B cell (primary cell): ENCODE measurements at regions not wholly inside any gene's neighbourhood (a gene's known extent, or its start where the extent isn't known, plus 50 kb on each side); places are given as distances from the start of the nearest gene placed in this dataset.

Experiments
- EZH2 ChIP-seq: IDR thresholded peaks from 2 replicates; pipeline ENCODE4 v1.6.1; 2012; ENCODE audit warnings: borderline replicate concordance, low read depth, mild to moderate bottlenecking, moderate library complexity, low read length; ENCODE audit not compliant: insufficient read depth, poor library complexity, severe bottlenecking
- TF ChIP-seq, protein P1 (sequence below): fragments of 200-600 bp; IDR thresholded peaks from one replicate; pipeline ENCODE4 v1.8.0; 2022; ENCODE audit warnings: antibody characterized with exemption, mild to moderate bottlenecking

DNA sequence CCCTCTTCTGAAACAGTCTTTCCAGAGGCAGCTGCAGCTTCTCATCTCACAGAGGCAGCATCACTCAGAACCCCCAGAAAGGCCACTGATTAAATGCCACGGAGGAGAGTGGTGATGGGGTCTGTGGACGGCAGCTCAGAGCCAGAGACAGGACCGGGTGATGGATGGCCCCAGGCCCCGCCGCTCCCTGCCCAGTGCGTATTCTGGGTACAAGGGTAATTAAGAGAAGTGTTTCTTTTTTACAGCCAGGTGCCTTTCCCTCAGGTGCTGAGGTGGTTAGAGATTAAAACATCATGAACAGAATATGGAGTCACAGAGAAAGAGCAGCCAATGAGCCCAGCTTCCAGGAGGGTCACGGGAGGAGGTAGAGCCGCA is 434.5 kb downstream of the PREX1 start:
- TF ChIP-seq, protein P1, sequence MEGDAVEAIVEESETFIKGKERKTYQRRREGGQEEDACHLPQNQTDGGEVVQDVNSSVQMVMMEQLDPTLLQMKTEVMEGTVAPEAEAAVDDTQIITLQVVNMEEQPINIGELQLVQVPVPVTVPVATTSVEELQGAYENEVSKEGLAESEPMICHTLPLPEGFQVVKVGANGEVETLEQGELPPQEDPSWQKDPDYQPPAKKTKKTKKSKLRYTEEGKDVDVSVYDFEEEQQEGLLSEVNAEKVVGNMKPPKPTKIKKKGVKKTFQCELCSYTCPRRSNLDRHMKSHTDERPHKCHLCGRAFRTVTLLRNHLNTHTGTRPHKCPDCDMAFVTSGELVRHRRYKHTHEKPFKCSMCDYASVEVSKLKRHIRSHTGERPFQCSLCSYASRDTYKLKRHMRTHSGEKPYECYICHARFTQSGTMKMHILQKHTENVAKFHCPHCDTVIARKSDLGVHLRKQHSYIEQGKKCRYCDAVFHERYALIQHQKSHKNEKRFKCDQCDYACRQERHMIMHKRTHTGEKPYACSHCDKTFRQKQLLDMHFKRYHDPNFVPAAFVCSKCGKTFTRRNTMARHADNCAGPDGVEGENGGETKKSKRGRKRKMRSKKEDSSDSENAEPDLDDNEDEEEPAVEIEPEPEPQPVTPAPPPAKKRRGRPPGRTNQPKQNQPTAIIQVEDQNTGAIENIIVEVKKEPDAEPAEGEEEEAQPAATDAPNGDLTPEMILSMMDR = no peak
- TF ChIP-seq EZH2 = no peak
